ENCODE measurements at regions not wholly inside any gene's neighbourhood (a gene's known extent, or its start where the extent isn't known, plus 50 kb on each side); places are given as distances from the start of the nearest gene placed in this dataset.
"Not testable (repeated sequence)": the region's sequence is repeated elsewhere in the genome, so short reads cannot be mapped to it uniquely, and the experiment has no call there.

- H3K4me3 ChIP-seq (replicated peaks in 1 of 3): no peak overlapping the region
- H3K27me3 ChIP-seq: no peaks in the 10 kb centered on the region
- DNase-seq: no peak
- intact Hi-C loops (cut with DNase I): no loop called here
- H3K9me3 ChIP-seq: no peaks in the 10 kb centered on the region
- WGBS, 2 donors: 54 to 70% methylated on average over 2 of the region's 2 CpGs
- H3K4me1 ChIP-seq: no peaks in the 10 kb centered on the region
- TF ChIP-seq CTCF (IDR thresholded peaks at IDR 0.05) (no peak), POLR2A (IDR thresholded peaks at IDR 0.05) (no peak)
- peak overlapping the region in 1 of 3 donors; percentile 30 for H3K27ac ChIP-seq
- H3K36me3 ChIP-seq: no peaks in the 10 kb centered on the region
These were observed 144.8 kb upstream of the PIK3R1 start for GRCh38 chr5:68070591-68071281.

GRCh38 chr5:68067976-68068603 is 147.5 kb upstream of the PIK3R1 start:
- TF ChIP-seq CTCF (IDR thresholded peaks at IDR 0.05) (no peak), POLR2A (IDR thresholded peaks at IDR 0.05) (no peak)
- Histone ChIP-seq H3K36me3 (no peaks in the 10 kb centered on the region), H3K9me3 (no peaks in the 10 kb centered on the region), H3K4me3 (replicated peaks in 1 of 3) (no peak overlapping the region), H3K4me1 (no peaks in the 10 kb centered on the region), H3K27me3 (no peaks in the 10 kb centered on the region), H3K27ac (no peak overlapping the region)
- intact Hi-C loops (cut with DNase I): no loop called here
- WGBS, 2 donors: 92 to 93% methylated on average over 5 of the region's 5 CpGs
- DNase-seq: no peak

GRCh38 chr5:68067291-68067690 is 148.3 kb upstream of the PIK3R1 start:
- Histone ChIP-seq H3K4me3 (replicated peaks in 1 of 3) (no peak overlapping the region), H3K9me3 (no peaks in the 10 kb centered on the region), H3K27ac (peak overlapping the region in 1 of 3 donors; percentile 24), H3K4me1 (no peaks in the 10 kb centered on the region), H3K36me3 (no peaks in the 10 kb centered on the region), H3K27me3 (no peaks in the 10 kb centered on the region)
- 71 to 85% methylated on average over 1 of the region's 1 CpG for WGBS, 2 donors
- no peak for DNase-seq
- TF ChIP-seq POLR2A (IDR thresholded peaks at IDR 0.05): no peak
- TF ChIP-seq CTCF (IDR thresholded peaks at IDR 0.05): no peak
- intact Hi-C loops (cut with DNase I): no loop called here

- 90 to 91% methylated on average over 3 of the region's 3 CpGs for WGBS, 2 donors
- DNase-seq: no peak
- H3K27ac ChIP-seq: no peak overlapping the region
- no peak overlapping the region for H3K4me3 ChIP-seq (replicated peaks in 1 of 3)
- no peak for TF ChIP-seq POLR2A (IDR thresholded peaks at IDR 0.05)
- no peak for TF ChIP-seq CTCF (IDR thresholded peaks at IDR 0.05)
- intact Hi-C loops (cut with DNase I): no loop called here
- no peaks in the 10 kb centered on the region for H3K4me1 ChIP-seq
- no peaks in the 10 kb centered on the region for H3K9me3 ChIP-seq
- H3K27me3 ChIP-seq: no peaks in the 10 kb centered on the region
- no peaks in the 10 kb centered on the region for H3K36me3 ChIP-seq
These were observed 149.1 kb upstream of the PIK3R1 start for GRCh38 chr5:68066277-68066955.

- WGBS, 2 donors: 98 to 99% methylated on average over 3 of the region's 3 CpGs
These were observed 150.2 kb upstream of the PIK3R1 start for GRCh38 chr5:68065321-68065720.

More at GRCh38 chr5:68065321-68065720, 150.2 kb upstream of the PIK3R1 start:
- H3K4me1 ChIP-seq; DNase-seq; H3K27ac ChIP-seq; intact Hi-C loops (cut with DNase I); H3K36me3 ChIP-seq; H3K27me3 ChIP-seq; H3K9me3 ChIP-seq; H3K4me3 ChIP-seq (replicated peaks in 1 of 3): not testable (repeated sequence)
